H9 (cell line): ENCODE measurements at regions not wholly inside any gene's neighbourhood (a gene's known extent, or its start where the extent isn't known, plus 50 kb on each side); places are given as distances from the start of the nearest gene placed in this dataset.

Experiments
- DNase-seq: peaks from one replicate; pipeline ENCODE4 v3.0.0-alpha.2; 2017
- H2AFZ ChIP-seq: one replicate; pipeline ENCODE4 v1.6.1; 2013; ENCODE audit warnings: mild to moderate bottlenecking, low read length, control low read depth, moderate library complexity
- H2AK5ac ChIP-seq: 2 replicates; pipeline ENCODE4 v1.6.1; 2013; ENCODE audit warnings: low read length, control low read depth, mixed read lengths; ENCODE audit not compliant: insufficient read length
- H2BK120ac ChIP-seq: one replicate; pipeline ENCODE4 v1.6.1; 2013; ENCODE audit warnings: low read depth, mild to moderate bottlenecking, low read length, control low read depth, inconsistent platforms; ENCODE audit not compliant: poor library complexity, severe bottlenecking
- H2BK12ac ChIP-seq: 2 replicates; pipeline ENCODE4 v1.6.1; 2013; ENCODE audit warnings: low read length, control low read depth, mixed read lengths, low read depth; ENCODE audit not compliant: insufficient read length
- H2BK15ac ChIP-seq: 2 replicates; pipeline ENCODE4 v1.6.1; 2013; ENCODE audit warnings: low read depth, low read length, control low read depth
- H2BK20ac ChIP-seq: one replicate; pipeline ENCODE4 v1.6.1; 2013; ENCODE audit warnings: low read depth, mild to moderate bottlenecking, low read length, control low read depth, inconsistent platforms; ENCODE audit not compliant: poor library complexity, severe bottlenecking
- H2BK5ac ChIP-seq: 2 replicates; pipeline ENCODE4 v1.6.1; 2013; ENCODE audit warnings: low read length, control low read depth, mixed read lengths; ENCODE audit not compliant: insufficient read length
- H3K14ac ChIP-seq: 2 replicates; pipeline ENCODE4 v1.6.1; 2013; ENCODE audit warnings: low read length, control low read depth; ENCODE audit not compliant: insufficient read depth
- H3K18ac ChIP-seq: 2 replicates; pipeline ENCODE4 v1.6.1; 2013; ENCODE audit warnings: low read depth, mild to moderate bottlenecking, mixed read lengths, low read length, control low read depth; ENCODE audit not compliant: insufficient read length
- H3K23ac ChIP-seq: 2 replicates; pipeline ENCODE4 v1.6.1; 2013; ENCODE audit warnings: low read length, control low read depth, mixed read lengths, low read depth; ENCODE audit not compliant: insufficient read length
- H3K23me2 ChIP-seq: 2 replicates; pipeline ENCODE4 v1.6.1; 2013; ENCODE audit warnings: low read depth, mild to moderate bottlenecking, mixed read lengths, low read length, control low read depth; ENCODE audit not compliant: insufficient read length, poor library complexity, severe bottlenecking
- H3K27ac ChIP-seq: 2 replicates; pipeline ENCODE4 v1.5.1; 2013; ENCODE audit warnings: low read length, control low read depth, mixed read lengths, low read depth; ENCODE audit not compliant: insufficient read length
- H3K27me3 ChIP-seq: 2 replicates; pipeline ENCODE4 v1.6.1; 2013; ENCODE audit warnings: low read length, control low read depth, inconsistent platforms; ENCODE audit not compliant: insufficient read depth
- H3K4ac ChIP-seq: 2 replicates; pipeline ENCODE4 v1.6.1; 2013; ENCODE audit warnings: low read depth, mild to moderate bottlenecking, control low read depth, inconsistent platforms, low read length, moderate library complexity
- H3K4me1 ChIP-seq: 2 replicates; pipeline ENCODE4 v1.6.1; 2013; ENCODE audit warnings: low read length, control low read depth, inconsistent platforms; ENCODE audit not compliant: insufficient read depth
- H3K4me2 ChIP-seq: 2 replicates; pipeline ENCODE4 v1.6.1; 2013; ENCODE audit warnings: low read length, control low read depth, mixed read lengths; ENCODE audit not compliant: insufficient read length, insufficient read depth
- H3K56ac ChIP-seq: 2 replicates; pipeline ENCODE4 v1.6.1; 2013; ENCODE audit warnings: low read depth, mild to moderate bottlenecking, mixed read lengths, low read length, control low read depth; ENCODE audit not compliant: insufficient read length
- H3K79me1 ChIP-seq: 2 replicates; pipeline ENCODE4 v1.6.1; 2013; ENCODE audit warnings: low read depth, mild to moderate bottlenecking, moderate library complexity, low read length, control low read depth, inconsistent platforms; ENCODE audit not compliant: insufficient read depth, poor library complexity, severe bottlenecking
- H3K79me2 ChIP-seq: 2 replicates; pipeline ENCODE4 v1.6.1; 2013; ENCODE audit warnings: low read length, control low read depth, inconsistent platforms; ENCODE audit not compliant: insufficient read depth
- H3K9ac ChIP-seq: 2 replicates; pipeline ENCODE4 v1.6.1; 2013; ENCODE audit warnings: low read length, control low read depth, mixed read lengths; ENCODE audit not compliant: insufficient read length; ENCODE audit errors: extremely low read depth
- H3K9me3 ChIP-seq: one replicate; pipeline ENCODE4 v1.6.1; 2013; ENCODE audit warnings: low read depth, low read length, inconsistent platforms; ENCODE audit not compliant: control insufficient read depth
- H3T11ph ChIP-seq: one replicate; pipeline ENCODE4 v1.6.1; 2013; ENCODE audit warnings: mild to moderate bottlenecking, low read length, control low read depth, inconsistent platforms
- H4K20me1 ChIP-seq: one replicate; pipeline ENCODE4 v1.6.1; 2013; ENCODE audit not compliant: control insufficient read depth, insufficient read length, insufficient read depth
- H4K5ac ChIP-seq: 2 replicates; pipeline ENCODE4 v1.6.1; 2013; ENCODE audit warnings: low read depth, mild to moderate bottlenecking, mixed read lengths, low read length, control low read depth; ENCODE audit not compliant: insufficient read length
- H4K8ac ChIP-seq: replicated peaks from 2 replicates; pipeline ENCODE4 v1.6.1; 2013; ENCODE audit warnings: low read length, control low read depth, mixed read lengths, low read depth; ENCODE audit not compliant: insufficient read length
- H4K91ac ChIP-seq: 2 replicates; pipeline ENCODE4 v1.6.1; 2013; ENCODE audit warnings: low read depth, mild to moderate bottlenecking, moderate library complexity, mixed read lengths, low read length, control low read depth; ENCODE audit not compliant: insufficient read length
- H3K27ac Mint-ChIP-seq, 3 experiments: 2 replicates in 2 of 3; 3 replicates in 1 of 3; pipeline ENCODE4 v1.8.0; 2020 to 2021; ENCODE audit warnings: mixed read lengths in 3 of 3, mild to moderate bottlenecking in 1 of 3, moderate library complexity in 1 of 3
- H3K27me3 Mint-ChIP-seq: 2 replicates; pipeline ENCODE4 v1.8.0; 2021; ENCODE audit warnings: low read depth, mild to moderate bottlenecking, moderate library complexity, mixed read lengths
- H3K36me3 Mint-ChIP-seq, 3 experiments: 2 replicates in 2 of 3; 3 replicates in 1 of 3; pipeline ENCODE4 v1.8.0; 2020 to 2021; ENCODE audit warnings: low read depth in 3 of 3, mixed read lengths in 3 of 3; ENCODE audit not compliant: insufficient read depth in 1 of 3
- H3K4me1 Mint-ChIP-seq, 2 experiments: 2 replicates each; pipeline ENCODE4 v1.8.0; 2020; ENCODE audit warnings: mixed read lengths in 2 of 2
- H3K4me3 Mint-ChIP-seq, 2 experiments: 2 replicates in 1 of 2; 3 replicates in 1 of 2; pipeline ENCODE4 v1.8.0; 2020 to 2021; ENCODE audit warnings: mild to moderate bottlenecking in 2 of 2, mixed read lengths in 2 of 2, moderate library complexity in 1 of 2
- H3K9me3 Mint-ChIP-seq, 2 experiments: 2 replicates in 1 of 2; 3 replicates in 1 of 2; pipeline ENCODE4 v1.8.0; 2020; ENCODE audit warnings: mild to moderate bottlenecking in 2 of 2, mixed read lengths in 2 of 2, moderate library complexity in 1 of 2
- WGBS: extraction: QIAGEN DNeasy Blood & Tissue Kit; methylation state at CpG from one replicate; pipeline ENCODE4 v1.1.7; 2013; ENCODE audit warnings: missing lambda C conversion rate, low lambda C conversion rate, mixed read lengths; ENCODE audit not compliant: insufficient read length; ENCODE audit errors: extremely low coverage; 5-methylcytosine and 5-hydroxymethylcytosine counted together
- TF ChIP-seq, protein P1 (sequence below): fragments of 200-600 bp; sonication (generic); conservative IDR thresholded peaks from 3 replicates; pipeline ENCODE4 v1.8.0; 2021; ENCODE audit warnings: antibody characterized with exemption, mild to moderate bottlenecking

GRCh38 chr2:160606341-160606740 is 112.7 kb upstream of the RBMS1 start:
- Histone ChIP-seq H3T11ph (no peak overlapping the region), H2BK120ac (no peak overlapping the region), H2BK12ac (no peak overlapping the region), H3K79me2 (no peaks in the 10 kb centered on the region), H4K8ac (no peak overlapping the region), H3K27me3 (no peaks in the 10 kb centered on the region), H2BK20ac (no peak overlapping the region), H3K9me3 (no peaks in the 10 kb centered on the region), H3K9ac (no peak overlapping the region), H3K4me1 (no peaks in the 10 kb centered on the region), H3K27ac (no peak overlapping the region), H3K23me2 (no peaks in the 10 kb centered on the region), H3K23ac (no peak overlapping the region), H2BK15ac (no peak overlapping the region), H4K5ac (no peak overlapping the region), H3K79me1 (no peaks in the 10 kb centered on the region), H2BK5ac (no peak overlapping the region), H4K20me1 (no peaks in the 10 kb centered on the region), H3K14ac (no peak overlapping the region), H3K56ac (no peak overlapping the region), H3K4me2 (no peak overlapping the region), H4K91ac (no peak overlapping the region), H2AFZ (no peak overlapping the region), H3K18ac (no peak overlapping the region), H3K4ac (no peak overlapping the region), H2AK5ac (no peak overlapping the region)
- WGBS, result no CpG with 5 or more reads among the region's 1 CpG
- TF ChIP-seq, protein P1, sequence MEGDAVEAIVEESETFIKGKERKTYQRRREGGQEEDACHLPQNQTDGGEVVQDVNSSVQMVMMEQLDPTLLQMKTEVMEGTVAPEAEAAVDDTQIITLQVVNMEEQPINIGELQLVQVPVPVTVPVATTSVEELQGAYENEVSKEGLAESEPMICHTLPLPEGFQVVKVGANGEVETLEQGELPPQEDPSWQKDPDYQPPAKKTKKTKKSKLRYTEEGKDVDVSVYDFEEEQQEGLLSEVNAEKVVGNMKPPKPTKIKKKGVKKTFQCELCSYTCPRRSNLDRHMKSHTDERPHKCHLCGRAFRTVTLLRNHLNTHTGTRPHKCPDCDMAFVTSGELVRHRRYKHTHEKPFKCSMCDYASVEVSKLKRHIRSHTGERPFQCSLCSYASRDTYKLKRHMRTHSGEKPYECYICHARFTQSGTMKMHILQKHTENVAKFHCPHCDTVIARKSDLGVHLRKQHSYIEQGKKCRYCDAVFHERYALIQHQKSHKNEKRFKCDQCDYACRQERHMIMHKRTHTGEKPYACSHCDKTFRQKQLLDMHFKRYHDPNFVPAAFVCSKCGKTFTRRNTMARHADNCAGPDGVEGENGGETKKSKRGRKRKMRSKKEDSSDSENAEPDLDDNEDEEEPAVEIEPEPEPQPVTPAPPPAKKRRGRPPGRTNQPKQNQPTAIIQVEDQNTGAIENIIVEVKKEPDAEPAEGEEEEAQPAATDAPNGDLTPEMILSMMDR, result no peak
- Mint-ChIP-seq H3K9me3 (no peaks in the 10 kb centered on the region), H3K4me1 (peaks cover 10 to 12% of the 10 kb centered on the region in 2 experiments), H3K4me3 (no peak overlapping the region), H3K36me3 (no peaks in the 10 kb centered on the region), H3K27me3 (no peaks in the 10 kb centered on the region; the same call in 1 of the 2 replicates), H3K27ac (no peak overlapping the region)
- DNase-seq, result no peak
